GM12874 (cell line): ENCODE measurements at regions not wholly inside any gene's neighbourhood (a gene's known extent, or its start where the extent isn't known, plus 50 kb on each side); places are given as distances from the start of the nearest gene placed in this dataset.

Source experiments
- CTCF ChIP-seq: IDR thresholded peaks from 2 replicates; pipeline ENCODE4 v1.5.1; 2011; ENCODE audit warnings: low read depth, mild to moderate bottlenecking, control low read depth, low read length, moderate library complexity; ENCODE audit not compliant: insufficient read depth

DNA sequence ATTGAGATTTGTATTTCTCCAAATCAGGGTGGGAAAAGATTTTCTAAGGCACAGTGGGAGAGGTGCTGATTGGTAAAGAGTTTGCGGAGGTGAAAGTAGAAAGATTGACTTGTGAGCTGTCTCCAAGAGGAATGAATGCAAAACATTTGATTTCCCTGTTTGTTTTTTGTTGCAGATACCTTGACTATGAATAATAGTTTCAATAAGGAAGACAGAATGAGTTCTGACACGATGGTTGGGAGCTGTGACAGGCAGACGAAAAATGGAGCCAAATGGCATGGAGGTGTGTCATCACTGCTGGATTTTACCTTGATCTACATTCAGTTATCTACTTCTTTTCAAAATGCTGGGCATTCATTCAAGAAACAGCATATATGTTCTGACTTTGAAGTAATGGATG is 145.1 kb downstream of the NFKBIZ start:
- no peak for TF ChIP-seq CTCF

DNA sequence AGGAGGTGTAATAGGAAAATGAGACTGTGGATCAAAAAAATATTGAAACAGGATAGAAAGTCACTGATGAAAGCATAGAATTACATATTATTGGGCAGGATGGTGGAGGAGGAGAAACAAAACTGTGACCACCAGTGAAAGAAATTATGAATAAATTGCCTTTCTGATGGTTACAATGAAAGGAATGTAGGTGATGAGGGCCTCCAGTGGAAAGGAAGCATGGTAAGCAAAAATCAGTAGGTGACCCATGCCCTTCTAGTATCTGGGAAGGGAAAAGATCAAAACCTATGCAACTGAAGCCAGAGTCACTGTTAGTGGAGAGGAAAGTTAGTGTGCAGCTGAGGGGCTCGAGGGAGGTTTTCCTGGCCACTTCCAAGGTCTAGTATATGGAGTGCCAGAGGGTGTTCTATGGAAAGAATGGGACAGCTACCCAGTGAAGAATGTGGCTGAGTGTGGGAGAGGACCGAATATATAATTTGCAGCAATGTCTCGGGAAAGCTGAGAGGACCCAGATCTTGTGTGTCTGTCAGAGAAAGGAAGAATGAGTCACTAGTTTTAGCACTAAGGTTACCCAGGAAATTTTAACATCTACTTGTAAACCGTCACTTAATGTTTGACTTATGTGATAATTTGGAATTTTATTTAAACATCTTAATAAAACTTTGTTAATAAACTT is 146.2 kb downstream of the NFKBIZ start:
- TF ChIP-seq CTCF, result no peak

GRCh38 chr3:101996832-101997231 is 147.5 kb downstream of the NFKBIZ start:
- no peak for TF ChIP-seq CTCF

- no peak for TF ChIP-seq CTCF
Observed at GRCh38 chr3:101998256-101998926, 149.1 kb downstream of the NFKBIZ start.

DNA sequence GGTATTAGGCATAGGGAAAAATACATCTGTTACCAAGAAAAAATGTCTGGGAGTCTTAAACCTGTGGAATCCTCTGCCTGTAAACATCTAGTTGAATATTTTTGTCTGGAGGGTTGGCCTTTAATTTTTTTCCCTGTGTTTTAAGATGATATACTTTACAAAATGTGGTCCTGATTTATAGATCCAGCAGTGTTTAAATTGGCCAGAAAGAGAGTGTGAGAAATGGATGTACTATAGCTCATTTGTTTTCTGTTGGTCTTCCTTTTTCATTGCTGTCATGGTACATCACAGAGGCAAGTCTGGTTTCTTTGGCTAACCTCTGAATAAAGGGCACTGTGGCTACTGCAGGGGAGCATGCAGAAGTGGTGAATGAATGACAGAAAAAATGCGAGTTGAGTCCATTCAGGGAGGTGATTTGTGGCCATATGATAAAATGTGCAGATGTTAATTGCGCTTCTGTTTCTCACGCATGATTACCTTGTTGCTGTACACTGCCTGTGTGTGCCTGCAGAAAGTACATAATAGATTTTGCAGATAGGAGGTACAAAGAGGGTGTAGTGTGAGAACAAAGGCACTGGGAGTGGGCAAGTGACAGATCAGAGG is 150.0 kb downstream of the NFKBIZ start:
- no peak for TF ChIP-seq CTCF

DNA sequence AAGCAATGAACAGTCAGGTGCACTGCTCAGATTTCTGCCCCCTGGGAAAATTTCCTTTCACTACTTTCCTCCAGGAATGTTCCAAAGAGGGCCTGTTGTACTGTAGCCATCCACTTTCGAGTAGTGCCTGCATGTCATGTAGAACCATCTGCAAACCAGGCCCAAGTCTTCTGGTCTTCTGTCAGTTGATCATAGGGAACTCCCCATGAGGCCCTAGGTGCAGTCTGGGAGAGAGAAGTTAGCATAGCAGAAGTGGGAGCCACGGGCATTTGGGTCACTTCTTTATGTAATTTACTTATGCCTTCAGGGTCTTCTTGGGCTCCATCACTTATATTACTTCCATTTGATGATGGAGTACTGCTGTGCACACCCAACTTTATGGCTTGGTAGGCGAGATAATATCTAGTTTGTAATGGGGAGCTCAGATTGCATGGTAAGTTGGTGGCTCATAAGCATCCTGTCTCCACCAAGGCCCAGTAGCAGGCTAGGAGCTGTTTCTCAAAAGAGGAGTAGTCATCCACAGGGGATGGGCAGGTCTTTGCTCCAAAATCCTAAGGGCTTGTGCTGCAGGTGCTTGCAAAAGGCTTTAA is 151.4 kb downstream of the NFKBIZ start:
- no peak for TF ChIP-seq CTCF

- TF ChIP-seq CTCF, result no peak
Observed at GRCh38 chr3:102002056-102002455, 152.7 kb downstream of the NFKBIZ start.
